Lung (tissue), 11 donors: ENCODE measurements at regions not wholly inside any gene's neighbourhood (a gene's known extent, or its start where the extent isn't known, plus 50 kb on each side); places are given as distances from the start of the nearest gene placed in this dataset.

Experiments used
- ATAC-seq: fragments of 200-7000 bp; cut with Tn5 transposase; one replicate; pipeline ENCODE4 v1.9.1; 2020; ENCODE audit warnings: moderate number of reproducible peaks; ENCODE audit not compliant: insufficient read depth, low FRiP score
- DNase-seq, 3 donors: peaks; one replicate each; pipeline ENCODE4 v3.0.0-alpha.2; 2013 to 2017
- H3K27ac ChIP-seq, 2 donors: one replicate each; pipeline ENCODE4 v1.5.1; 2013; ENCODE audit warnings: mild to moderate bottlenecking in 2 of 2, moderate library complexity in 2 of 2, control low read depth in 1 of 2, inconsistent platforms in 1 of 2, low read depth in 1 of 2, low read length in 1 of 2
- H3K27me3 ChIP-seq, 3 donors: one replicate each; pipeline ENCODE4 v1.5.1; 2013; ENCODE audit warnings: low read length in 2 of 3; ENCODE audit not compliant: control insufficient read depth in 3 of 3, insufficient read depth in 3 of 3
- H3K36me3 ChIP-seq, 4 donors: one replicate each; pipeline ENCODE4 v1.5.1; 2013; ENCODE audit warnings: low read length in 4 of 4, mild to moderate bottlenecking in 1 of 4, moderate library complexity in 1 of 4; ENCODE audit not compliant: control insufficient read depth in 4 of 4, insufficient read depth in 4 of 4
- H3K4me1 ChIP-seq, 5 donors: one replicate each; pipeline ENCODE4 v1.5.1; 2013; ENCODE audit warnings: low read length in 5 of 5, mild to moderate bottlenecking in 2 of 5, moderate library complexity in 1 of 5; ENCODE audit not compliant: control insufficient read depth in 5 of 5, insufficient read depth in 5 of 5
- H3K4me3 ChIP-seq: one replicate; pipeline ENCODE4 v1.5.1; 2013; ENCODE audit warnings: mild to moderate bottlenecking, control low read depth, moderate library complexity
- H3K9ac ChIP-seq, 2 donors: one replicate each; pipeline ENCODE4 v1.5.1; 2013; ENCODE audit warnings: low read length in 2 of 2, control low read depth in 1 of 2; ENCODE audit not compliant: insufficient read depth in 1 of 2
- H3K9me3 ChIP-seq, 4 donors: one replicate each; pipeline ENCODE4 v1.5.1; 2013; ENCODE audit warnings: low read length in 3 of 4, mild to moderate bottlenecking in 1 of 4, moderate library complexity in 1 of 4; ENCODE audit not compliant: control insufficient read depth in 4 of 4, insufficient read depth in 3 of 4
- WGBS, 2 donors: extraction: QIAGEN DNeasy Blood & Tissue Kit; methylation state at CpG; one replicate each; pipeline ENCODE4 v1.1.7; 2013; 5-methylcytosine and 5-hydroxymethylcytosine counted together
- TF ChIP-seq, protein P1 (sequence below): IDR thresholded peaks from 2 replicates; pipeline ENCODE4 v1.5.1; 2012; ENCODE audit warnings: mild to moderate bottlenecking; ENCODE audit errors: control extremely low read depth, extremely low read depth
- donor health status: control.
- donor health status: control.
- donor health status: Bipolar disorder and iron deficiency.
- donor health status: healthy.
- donor health status: DM: yes; HTN: yes; CAD: no.

DNA sequence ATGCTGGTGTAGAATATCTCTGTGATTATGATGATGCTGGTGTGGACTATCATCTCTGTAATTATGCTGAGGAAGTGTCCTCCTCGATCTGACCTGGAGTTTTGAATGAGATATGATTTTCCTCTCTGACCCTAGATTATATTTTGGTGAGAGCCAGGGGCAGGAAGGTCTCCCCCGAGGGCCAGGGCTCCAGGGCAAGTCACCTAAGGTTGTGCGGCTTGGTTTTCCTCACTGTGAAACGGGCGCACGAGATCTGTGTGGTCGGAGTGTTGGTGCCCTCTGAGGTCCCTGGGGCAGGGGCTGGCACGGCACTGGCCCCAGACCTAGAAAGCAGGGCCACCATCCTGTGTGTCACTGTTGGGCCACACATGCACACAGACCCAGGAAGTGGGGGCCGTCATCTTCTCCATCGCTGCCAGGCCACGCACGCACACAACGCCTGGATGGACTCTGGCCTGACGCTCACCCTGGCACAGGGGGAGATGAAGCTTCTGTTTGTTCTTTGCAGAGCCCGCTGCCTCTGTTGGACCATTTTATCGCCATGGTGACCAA lies 67.7 kb upstream of the ZNF469 start:
- Histone ChIP-seq H3K4me3 (no peak overlapping the region), H3K27ac (no peak overlapping the region), H3K9ac (no peak overlapping the region), H3K9me3 (peaks cover 0 to 3% (median 0%) of the 10 kb centered on the region in 4 donors), H3K36me3 (no peaks in the 10 kb centered on the region), H3K27me3 (no peaks in the 10 kb centered on the region), H3K4me1 (peaks cover 0 to 8% (median 0%) of the 10 kb centered on the region in 5 donors)
- 82 to 87% methylated on average over 16 of the region's 16 CpGs for WGBS, 2 donors
- ATAC-seq = no peak
- TF ChIP-seq, protein P1, sequence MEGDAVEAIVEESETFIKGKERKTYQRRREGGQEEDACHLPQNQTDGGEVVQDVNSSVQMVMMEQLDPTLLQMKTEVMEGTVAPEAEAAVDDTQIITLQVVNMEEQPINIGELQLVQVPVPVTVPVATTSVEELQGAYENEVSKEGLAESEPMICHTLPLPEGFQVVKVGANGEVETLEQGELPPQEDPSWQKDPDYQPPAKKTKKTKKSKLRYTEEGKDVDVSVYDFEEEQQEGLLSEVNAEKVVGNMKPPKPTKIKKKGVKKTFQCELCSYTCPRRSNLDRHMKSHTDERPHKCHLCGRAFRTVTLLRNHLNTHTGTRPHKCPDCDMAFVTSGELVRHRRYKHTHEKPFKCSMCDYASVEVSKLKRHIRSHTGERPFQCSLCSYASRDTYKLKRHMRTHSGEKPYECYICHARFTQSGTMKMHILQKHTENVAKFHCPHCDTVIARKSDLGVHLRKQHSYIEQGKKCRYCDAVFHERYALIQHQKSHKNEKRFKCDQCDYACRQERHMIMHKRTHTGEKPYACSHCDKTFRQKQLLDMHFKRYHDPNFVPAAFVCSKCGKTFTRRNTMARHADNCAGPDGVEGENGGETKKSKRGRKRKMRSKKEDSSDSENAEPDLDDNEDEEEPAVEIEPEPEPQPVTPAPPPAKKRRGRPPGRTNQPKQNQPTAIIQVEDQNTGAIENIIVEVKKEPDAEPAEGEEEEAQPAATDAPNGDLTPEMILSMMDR = no peak
- no peak for DNase-seq

GRCh38 chr16:88315543-88316105 lies 67.1 kb upstream of the ZNF469 start:
- WGBS, 2 donors = 36 to 38% methylated on average over 20 of the region's 20 CpGs

GRCh38 chr16:88316151-88316550 lies 66.6 kb upstream of the ZNF469 start:
- Histone ChIP-seq H3K27me3 (no peaks in the 10 kb centered on the region), H3K4me3 (no peak overlapping the region), H3K9me3 (peaks cover 0 to 4% (median 0%) of the 10 kb centered on the region in 4 donors), H3K9ac (no peak overlapping the region), H3K27ac (no peak overlapping the region), H3K36me3 (no peaks in the 10 kb centered on the region), H3K4me1 (peaks cover 0 to 8% (median 0%) of the 10 kb centered on the region in 5 donors)
- ATAC-seq (no peak), DNase-seq (no peak)
- 83 to 86% methylated on average over 17 of the region's 17 CpGs for WGBS, 2 donors
- TF ChIP-seq, protein P1 = no peak

More at GRCh38 chr16:88315543-88316105, 67.1 kb upstream of the ZNF469 start:
- no peaks in the 10 kb centered on the region for H3K36me3 ChIP-seq
- TF ChIP-seq, protein P1 = no peak
- H3K27me3 ChIP-seq = no peaks in the 10 kb centered on the region
- peaks cover 0 to 3% (median 0%) of the 10 kb centered on the region in 4 donors for H3K9me3 ChIP-seq
- no peak overlapping the region for H3K27ac ChIP-seq
- H3K4me1 ChIP-seq = peaks cover 0 to 8% (median 0%) of the 10 kb centered on the region in 5 donors
- DNase-seq (no peak), ATAC-seq (no peak)
- H3K9ac ChIP-seq = no peak overlapping the region
- H3K4me3 ChIP-seq = no peak overlapping the region
